NCI-H146 treated with DMSO at 0.1 percent for 48 hours (cell line): ENCODE measurements at regions not wholly inside any gene's neighbourhood (a gene's known extent, or its start where the extent isn't known, plus 50 kb on each side); places are given as distances from the start of the nearest gene placed in this dataset.
A peak's percentile ranks its signal among the peaks of the same experiment; 100 is the strongest.

Experiments
- DNase-seq: peaks from one replicate; lab custom pipeline; 2025; ENCODE audit not compliant: unreplicated experiment; lab: John Stamatoyannopoulos, UW

DNA sequence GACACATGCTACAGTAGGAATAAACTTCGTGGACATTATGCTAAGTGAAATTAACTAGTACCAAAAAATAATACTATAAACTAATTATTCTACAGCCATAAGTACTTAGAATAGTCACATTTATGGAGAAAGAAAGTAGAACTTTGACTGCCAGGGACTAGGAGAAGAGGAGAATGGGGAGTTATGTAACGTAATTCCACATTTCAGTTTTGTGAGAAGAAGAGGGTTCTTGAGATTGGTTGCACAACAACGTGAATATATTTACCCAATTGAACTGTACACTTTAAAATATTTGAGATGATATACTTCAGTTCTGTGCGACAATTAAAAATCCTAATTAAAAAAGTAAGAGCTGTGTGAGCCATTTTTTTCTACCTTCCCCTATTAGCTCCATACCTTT is 1412.9 kb downstream of the PLA2G4A start:
- no peak for DNase-seq

DNA sequence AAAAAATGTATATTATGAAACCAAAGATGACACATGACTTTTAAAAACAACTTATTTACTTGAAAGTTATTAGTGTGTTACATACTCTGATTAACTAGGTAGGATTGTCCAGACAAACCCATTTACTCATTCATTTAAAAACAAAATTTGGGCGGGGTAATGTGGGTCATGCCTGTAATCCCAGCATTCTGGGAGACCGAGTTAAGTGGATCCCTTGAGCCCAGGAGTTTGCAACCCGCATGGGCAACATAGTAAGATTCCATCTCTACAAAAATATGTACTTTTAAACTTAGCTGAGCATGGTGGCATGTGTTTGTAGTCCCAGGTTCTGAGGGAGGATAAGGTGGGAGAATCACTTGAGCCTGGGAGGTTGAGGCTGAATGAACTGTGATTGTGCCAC is 1414.7 kb downstream of the PLA2G4A start:
- DNase-seq, result no peak

DNA sequence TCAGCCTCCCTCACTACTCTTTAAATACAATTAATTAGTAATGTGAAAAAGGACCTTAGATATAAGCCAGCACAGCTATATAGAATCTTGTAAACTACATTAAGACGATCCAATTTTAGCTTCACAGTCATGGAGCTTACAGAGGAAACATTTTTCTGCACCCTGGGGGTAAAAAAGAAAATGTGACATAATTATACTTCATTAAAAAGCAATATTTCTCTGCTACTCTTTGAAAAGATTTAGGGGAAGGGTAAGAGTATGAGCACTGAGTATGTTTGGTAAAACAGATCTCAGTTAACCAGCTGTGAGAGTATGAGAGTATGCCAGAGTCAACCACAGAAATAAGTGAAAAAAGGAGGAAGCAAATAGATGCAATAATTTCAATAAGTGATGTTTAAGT is 1415.9 kb downstream of the PLA2G4A start:
- no peak for DNase-seq

DNA sequence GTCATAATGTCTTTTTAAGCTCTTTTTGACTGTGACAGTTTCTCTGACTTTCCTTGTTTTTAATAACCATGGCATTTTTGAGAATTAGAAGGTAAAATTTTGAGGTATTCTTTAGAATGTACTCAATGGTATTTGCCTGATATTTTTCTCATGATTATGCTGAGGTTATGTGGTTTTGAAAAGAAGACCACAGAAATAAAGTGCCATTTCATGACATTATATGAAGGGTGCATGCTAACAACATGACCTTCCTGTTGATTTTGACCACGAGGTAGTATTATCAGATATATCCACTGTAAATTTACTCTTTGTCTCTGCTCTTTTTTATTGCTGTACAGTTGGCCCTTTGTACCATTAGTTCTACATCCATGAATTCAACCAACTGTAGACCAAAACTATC is 1418.5 kb downstream of the PLA2G4A start:
- no peak for DNase-seq

DNA sequence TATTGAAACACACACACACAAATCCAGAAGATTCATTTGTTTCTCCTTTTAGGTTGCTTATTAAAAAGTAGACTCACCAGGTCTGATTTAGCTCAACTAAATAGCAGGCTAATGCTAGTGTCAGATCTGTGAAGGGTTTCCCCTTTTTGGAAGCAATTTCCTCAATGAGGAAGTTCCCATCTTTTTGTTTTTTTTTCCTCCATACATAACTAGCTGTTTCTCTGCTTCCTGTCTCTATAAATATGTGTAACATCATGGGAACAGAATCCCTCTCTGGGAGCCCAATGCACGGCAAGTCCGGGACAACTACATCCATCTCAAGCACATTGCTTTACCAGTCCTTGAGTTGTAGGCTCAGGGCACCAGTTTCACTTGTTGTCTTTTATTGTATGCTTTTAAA is 1421.1 kb downstream of the PLA2G4A start:
- DNase-seq, result no peak

DNA sequence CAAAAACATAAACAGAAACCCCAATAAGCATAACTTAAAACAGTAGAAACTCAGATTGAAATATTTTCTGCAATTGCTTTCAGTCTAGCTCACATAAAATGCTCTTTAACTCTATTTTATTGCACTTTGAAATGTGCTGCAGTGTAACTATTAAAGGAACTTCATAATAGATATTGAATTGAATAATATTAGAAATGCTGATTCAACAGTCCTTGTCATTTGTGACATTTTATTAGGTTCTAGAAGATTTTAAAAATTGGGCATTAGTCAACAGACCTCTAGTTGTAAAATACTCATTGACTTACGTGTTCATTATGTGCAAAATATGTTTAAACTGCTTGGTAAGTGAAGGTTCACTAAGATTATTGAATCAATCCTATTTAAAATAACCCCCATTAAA is 1422.3 kb downstream of the PLA2G4A start:
- no peak for DNase-seq

DNA sequence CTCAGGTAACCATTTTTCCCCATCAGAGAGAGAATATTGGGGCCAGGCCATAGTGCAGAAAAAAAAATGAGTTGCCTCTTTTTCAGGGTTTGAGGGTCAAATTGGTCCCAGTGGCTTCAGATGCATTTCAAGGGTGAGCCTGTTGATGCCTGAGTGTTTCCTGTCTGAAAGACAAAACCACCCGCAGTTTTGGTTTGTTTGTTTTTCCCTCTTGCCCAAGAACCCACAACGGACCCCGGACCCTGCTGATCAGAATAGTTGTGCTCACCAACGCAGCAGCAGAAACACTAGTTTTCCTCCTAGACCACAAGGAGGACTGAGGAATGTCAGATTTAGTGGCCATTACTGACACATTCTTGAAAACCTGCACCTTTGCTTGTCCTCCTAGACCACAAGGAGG is 1433.1 kb downstream of the PLA2G4A start:
- DNase-seq, result no peak

DNA sequence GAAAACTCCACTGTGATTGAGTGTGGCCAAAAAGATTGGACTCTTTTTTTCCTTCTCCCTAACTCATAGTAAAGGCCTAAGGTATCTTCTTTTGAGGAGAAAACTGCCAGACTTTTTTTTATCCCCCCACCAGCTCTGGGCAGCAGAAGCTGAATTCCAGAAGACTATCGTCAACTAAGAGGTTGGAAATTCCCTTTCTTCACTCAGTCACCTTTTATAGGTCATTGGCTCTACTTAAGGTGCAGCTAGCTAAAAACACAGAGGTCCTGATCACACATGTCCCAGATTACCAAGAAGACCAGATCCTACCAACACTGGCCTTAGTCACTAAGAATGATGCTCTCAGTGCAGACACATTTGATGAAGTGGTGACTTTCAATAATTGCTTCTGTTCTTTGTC is 1441.2 kb downstream of the PLA2G4A start:
- DNase-seq, result no peak

DNA sequence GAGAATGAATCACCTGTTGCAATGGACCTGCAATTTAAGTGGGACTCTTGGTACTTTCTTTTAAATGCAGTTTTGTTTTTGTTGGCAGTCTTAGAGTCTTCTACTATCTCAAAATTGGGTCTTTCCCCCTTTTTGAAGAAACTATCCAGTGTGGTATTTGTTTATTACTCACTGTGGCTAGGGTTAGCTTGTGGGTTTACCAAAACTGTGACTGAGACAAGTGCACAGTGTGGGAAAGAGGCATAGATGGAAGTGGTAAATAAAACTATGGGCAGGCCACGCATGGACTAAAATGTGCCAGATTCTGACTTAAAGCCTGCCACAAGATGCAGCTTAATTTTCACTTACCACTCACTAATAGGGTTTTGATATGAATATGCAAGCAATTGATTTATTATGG is 1441.7 kb downstream of the PLA2G4A start:
- no peak for DNase-seq

DNA sequence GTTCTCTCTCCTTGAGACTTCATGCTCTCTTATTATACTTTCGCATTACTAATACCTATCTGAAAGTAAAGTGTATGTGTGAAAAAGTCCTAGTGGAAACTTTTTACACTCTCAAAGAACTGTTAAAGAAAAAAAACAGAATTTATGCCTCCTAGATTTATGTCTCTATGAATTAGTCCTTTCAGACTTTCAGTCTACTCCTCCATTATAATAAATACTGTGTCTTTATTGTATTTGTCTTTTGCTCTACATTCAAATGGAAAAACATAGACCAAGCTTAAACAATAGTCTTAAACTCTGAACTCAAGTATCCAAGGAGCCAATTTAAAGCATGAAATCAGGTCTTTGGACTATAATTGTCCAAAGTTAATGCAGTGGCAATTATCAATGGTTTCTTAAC is 1449.0 kb downstream of the PLA2G4A start:
- no peak for DNase-seq

DNA sequence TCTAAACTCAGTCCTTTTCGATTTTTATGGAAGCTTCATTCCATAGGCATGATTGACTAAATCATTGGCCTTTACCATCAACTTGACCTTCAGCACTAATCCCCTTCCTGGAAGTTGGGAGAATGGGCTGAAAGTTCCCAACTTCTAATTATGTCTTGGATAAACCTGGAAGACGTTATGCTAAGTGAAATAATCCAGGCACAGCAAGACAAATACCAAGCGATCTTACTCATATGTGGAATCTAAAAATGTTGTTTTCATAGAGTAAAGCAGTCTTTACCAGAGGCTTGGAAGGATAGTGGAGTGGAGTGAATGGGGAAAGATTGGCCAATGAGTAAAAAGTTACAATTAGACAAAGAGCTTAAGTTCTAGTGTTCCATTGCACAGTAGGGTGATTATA is 1453.2 kb downstream of the PLA2G4A start:
- DNase-seq, result no peak

DNA sequence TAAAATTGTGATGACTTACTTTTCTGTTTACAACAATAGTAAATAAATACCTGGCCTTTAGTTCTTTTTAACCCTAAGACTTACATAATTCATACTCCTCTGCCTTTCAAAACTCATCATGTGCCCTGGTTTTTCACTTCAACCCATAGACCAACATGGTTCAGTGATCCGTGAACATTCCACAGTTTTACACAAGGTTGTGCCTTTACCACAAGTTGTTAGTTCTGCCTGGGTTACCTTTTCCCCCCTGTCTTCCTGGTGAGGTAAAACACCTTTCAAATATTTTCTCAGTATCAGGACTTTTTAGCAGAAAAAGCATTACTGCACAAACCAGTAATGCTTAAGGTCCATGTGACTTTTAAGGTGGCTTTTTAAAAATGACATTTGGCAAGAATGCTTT is 1466.4 kb downstream of the PLA2G4A start:
- no peak for DNase-seq

DNA sequence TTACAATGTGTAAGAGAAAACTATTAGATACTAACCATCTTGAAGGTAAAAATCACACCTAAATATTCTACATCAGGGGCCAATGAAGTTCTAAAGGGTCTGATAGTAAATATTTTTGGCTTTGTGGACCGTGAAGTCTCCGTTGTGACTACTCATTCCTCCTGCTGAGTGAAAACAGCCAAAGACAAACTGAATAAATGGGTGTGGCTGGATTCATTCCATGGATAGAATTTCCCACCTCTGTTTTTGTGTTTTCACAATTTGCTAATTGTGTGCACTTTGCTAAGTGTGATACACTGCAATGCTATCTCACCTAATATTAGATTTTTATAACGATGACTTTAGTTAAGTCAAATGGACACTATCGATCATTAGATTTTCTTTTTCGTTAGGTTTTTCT is 1474.0 kb downstream of the PLA2G4A start:
- DNase-seq, result no peak

DNA sequence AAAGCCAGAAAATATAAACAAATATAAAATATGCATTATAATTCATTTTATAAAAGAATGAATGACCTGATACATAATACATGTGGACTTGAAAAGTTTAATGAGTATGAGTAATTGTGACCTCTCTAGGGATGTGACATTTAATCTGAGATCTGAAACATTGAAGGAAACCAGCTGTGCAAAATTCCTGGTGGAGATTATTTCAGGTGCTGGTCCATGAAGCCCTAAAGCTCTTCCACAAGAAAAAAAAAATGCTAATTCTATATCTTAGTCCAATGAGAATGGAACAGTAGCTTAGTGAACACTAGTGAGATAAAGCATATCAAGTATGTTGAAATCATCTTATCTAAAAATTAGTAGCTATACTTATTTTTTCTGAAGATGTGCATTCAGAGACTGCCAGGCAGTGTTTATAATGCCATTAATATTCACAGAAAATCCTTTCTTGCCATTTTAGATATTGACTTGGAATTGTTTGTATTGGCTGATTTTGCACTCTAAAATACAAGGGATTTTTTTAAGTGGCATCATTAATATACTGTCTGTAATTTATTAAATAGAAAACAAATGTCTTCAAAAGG is 1485.9 kb downstream of the PLA2G4A start:
- DNase-seq, result peak; percentile 58

DNA sequence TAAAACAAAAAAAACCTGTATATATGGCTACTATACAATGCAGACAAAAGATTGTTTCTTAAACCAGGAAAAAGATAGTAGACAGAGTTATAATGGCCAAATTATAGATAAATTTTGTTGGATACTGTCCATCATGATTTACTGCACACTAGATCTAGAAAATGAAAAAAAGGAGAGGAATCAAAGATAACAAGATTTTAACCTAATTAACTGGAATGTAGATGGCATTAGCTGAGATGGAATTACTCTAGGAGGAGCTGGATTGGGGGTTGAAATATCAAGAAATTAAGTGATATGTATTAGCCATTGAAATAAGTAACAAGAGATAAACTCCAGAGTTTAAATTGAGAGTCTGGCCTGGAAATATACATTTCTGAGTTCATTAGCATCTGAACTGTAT is 1489.1 kb downstream of the PLA2G4A start:
- no peak for DNase-seq

DNA sequence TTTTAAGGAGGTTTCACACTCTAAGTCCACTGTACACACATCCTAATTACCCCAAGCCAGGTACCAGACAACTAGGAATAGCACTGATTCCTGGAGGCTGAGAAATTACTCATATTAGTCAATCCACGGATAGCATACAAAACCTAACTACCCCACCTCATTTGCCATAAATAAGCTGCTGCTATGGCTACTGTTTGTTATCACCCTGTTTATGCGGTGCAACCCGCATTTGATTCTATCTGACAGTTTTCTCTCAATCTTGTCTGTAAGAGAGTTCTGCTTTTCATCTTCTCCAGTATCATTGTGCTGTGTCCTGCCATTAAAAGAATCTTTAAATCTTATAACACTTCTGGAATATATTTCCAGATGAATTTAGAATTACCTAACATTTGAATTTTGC is 1496.5 kb downstream of the PLA2G4A start:
- no peak for DNase-seq

DNA sequence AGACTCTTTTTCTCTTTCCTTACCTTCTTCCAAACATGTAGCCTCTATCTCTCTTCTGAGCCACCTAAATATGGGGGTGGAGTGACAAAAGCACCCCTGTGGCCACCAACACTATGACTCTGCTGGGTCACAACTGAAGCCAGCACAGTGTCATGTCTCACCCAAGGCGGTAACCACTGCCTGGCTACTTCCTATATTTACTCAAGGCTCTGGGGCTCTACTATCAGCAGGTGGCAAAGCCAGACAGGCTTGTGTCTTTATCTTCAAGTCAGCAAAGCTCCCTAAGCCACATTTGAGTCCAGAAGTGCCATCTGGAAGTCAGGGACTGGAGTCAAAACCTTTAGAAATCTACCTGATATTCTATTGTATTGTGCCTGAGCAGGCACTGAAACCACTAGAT is 1515.2 kb downstream of the PLA2G4A start:
- peak; percentile 4 for DNase-seq

DNA sequence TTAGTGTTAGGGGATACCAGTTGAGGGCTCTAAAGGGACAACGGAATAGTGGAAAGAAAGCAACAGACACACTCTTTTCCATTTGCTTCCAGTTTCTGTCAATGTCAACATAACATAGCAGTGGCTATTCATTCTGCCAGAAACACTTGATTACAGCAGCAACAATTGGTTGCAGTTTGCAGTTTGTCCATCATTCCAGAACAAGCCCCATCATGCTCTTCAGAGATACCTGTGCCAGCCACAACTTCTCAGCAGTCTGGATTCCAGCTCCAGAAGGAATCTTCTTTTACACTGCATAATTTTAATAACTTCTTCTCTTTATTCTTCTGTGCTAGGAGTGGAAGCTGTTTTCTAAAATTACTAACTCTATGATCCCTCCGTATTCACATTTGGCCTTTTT is 1521.4 kb downstream of the PLA2G4A start:
- DNase-seq, result no peak

DNA sequence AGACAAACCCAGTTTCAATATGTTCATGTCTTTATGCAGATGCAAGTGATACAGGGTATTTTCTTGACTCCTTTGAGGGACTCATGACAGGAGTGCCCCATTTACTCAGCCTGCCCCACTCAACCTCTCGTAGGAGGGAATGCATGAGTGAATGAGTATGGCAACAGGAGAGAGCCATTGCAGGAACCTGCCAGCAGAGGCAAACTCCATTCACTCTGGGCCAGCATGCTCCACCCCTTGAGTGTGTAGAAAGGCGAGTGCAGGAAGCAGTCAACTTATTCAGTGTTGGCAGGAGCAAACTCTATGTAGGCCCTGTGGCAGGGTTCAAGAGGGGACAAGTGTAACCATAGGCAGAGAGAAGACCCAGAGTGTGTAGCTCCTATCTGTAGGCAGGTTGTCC is 1526.3 kb downstream of the PLA2G4A start:
- DNase-seq, result no peak

DNA sequence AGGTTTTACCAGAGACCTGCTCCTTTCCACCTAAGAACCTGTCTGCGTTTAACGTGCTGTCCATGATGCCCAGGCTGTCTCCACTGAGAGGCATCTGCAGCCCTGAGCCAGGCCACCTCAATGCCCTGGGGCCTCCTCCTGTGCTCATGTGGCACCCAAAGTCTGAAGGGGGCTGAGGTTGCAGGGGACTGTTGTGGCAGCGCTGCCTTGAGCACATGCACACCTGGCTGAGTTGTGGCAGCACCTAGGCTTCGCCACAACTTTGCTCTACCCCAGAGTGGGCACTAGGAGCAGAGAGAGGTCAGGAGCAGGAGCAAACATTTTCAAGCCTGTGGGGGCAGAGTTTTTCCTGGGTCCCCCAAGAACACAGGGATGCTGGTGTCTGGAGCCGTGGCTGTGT is 1527.1 kb downstream of the PLA2G4A start:
- DNase-seq, result no peak

DNA sequence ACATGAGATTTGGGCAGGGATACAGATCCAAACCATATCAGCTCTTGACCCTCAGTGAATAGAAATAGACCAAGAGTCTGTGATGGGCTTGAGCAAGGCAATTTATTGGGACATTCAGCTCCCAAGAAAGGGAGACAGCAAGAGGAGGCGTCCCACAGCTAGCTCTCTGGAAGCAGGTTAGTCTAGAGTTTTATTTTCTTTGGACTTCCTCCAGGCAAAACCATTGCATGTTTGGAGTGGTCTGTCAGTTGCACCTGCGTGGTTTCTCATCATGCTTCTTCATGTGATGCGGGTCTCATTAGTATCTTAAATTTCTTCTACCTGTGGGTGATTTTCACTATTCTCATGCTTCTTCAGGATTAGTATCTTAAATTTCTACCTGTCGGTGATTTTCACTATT is 1530.6 kb downstream of the PLA2G4A start:
- DNase-seq, result no peak

DNA sequence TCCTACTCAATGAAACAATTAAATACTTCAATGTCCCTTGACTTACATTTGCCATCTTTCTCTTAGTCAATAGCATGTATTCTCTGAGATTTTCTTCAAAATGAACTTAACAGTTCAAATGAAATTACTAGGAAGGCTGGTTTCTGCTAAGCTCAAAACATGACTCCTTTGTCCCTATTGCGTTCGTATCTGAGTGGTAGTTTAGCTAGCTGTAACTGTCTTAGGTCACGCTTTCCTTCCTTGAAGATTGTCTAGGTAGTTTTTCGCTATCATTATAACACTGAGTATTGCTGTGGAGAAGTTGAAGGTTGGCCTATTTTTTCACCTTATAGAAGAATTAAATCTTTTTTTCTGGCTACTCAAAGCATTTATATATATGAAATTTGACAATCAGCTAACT is 1535.2 kb downstream of the PLA2G4A start:
- DNase-seq, result no peak

DNA sequence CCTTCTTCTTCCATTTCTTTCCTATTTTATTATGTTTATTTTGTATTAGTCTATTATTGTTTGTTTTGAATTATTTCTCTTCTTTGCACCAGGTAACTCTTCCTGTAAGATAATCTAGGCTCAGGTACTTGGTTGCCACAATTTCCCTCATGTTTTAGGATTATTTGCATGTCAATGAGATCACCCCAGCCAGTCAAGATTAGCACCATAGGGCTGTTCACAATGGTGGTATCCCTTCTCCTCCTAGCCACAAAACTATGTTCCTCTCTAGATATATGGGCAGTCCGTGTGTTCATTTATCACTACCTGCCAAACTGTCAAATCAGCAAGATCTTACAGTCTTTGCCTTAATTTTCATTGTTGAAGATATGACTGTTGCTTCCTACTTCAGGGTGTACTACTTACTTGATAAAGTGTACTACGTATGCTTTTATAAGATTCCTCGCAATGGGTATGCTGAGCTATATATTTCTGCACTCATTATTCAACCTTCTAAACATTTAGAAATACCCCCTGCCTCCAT is 1536.2 kb downstream of the PLA2G4A start:
- no peak for DNase-seq

DNA sequence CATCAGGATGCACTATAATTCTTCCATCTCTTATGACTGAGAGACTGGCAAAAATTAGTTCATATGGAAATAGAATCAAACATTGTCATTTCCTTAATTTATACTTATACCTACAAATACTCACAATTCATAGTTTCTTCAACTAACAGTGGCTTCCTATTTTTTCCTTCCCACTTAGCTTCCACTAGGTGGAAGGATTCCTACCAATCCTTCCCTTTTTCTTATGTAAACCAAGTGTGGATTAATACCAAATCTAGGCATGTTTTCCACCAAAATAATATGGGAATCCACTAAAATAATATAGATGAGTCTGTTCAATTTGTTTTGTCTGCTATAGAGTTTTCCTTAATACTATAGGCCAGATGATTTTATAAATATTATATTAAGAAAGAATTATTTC is 1537.1 kb downstream of the PLA2G4A start:
- DNase-seq, result no peak
